ENCODE measurements at regions not wholly inside any gene's neighbourhood (a gene's known extent, or its start where the extent isn't known, plus 50 kb on each side); places are given as distances from the start of the nearest gene placed in this dataset.
A peak's percentile ranks its signal among the peaks of the same experiment; 100 is the strongest.

DNA sequence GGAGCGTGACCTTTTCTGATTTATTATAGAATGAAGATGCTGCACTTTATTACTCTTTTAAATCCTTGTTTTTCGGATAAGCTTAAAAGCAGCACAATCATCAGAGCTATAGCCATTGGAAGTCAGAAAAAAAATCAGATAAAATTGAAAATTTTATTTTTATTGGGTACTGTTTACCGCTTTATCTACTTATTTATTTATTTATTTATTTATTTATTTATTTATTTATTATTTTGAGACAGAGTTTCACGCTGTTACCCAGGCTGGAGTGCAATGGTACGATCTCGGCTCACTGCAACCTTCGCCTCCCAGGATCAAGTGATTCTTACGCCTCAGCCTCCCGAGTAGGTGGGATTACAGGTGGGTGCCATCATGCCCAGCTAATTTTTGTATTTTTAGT, 83.1 kb upstream of the CHRM3 start:
- 94 to 98% (median 97%) methylated on average over 9 of the region's 9 CpGs for WGBS, 4 donors
- intact Hi-C loops (cut with DNase I): no loop called here
- Histone ChIP-seq H3K27me3 (no peaks in the 10 kb centered on the region), H3K27ac (no peak overlapping the region), H3K36me3 (replicated peaks in 1 of 2) (no peaks in the 10 kb centered on the region), H3K9me3 (replicated peaks in 1 of 3) (no peaks in the 10 kb centered on the region), H3K4me3 (no peak overlapping the region), H3K4me1 (replicated peaks in 1 of 2) (no peaks in the 10 kb centered on the region)
- DNase-seq: no peak
- TF ChIP-seq POLR2A (IDR thresholded peaks at IDR 0.05): no peak
- TF ChIP-seq, protein P1, sequence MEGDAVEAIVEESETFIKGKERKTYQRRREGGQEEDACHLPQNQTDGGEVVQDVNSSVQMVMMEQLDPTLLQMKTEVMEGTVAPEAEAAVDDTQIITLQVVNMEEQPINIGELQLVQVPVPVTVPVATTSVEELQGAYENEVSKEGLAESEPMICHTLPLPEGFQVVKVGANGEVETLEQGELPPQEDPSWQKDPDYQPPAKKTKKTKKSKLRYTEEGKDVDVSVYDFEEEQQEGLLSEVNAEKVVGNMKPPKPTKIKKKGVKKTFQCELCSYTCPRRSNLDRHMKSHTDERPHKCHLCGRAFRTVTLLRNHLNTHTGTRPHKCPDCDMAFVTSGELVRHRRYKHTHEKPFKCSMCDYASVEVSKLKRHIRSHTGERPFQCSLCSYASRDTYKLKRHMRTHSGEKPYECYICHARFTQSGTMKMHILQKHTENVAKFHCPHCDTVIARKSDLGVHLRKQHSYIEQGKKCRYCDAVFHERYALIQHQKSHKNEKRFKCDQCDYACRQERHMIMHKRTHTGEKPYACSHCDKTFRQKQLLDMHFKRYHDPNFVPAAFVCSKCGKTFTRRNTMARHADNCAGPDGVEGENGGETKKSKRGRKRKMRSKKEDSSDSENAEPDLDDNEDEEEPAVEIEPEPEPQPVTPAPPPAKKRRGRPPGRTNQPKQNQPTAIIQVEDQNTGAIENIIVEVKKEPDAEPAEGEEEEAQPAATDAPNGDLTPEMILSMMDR (IDR thresholded peaks at IDR 0.05): no peak

DNA sequence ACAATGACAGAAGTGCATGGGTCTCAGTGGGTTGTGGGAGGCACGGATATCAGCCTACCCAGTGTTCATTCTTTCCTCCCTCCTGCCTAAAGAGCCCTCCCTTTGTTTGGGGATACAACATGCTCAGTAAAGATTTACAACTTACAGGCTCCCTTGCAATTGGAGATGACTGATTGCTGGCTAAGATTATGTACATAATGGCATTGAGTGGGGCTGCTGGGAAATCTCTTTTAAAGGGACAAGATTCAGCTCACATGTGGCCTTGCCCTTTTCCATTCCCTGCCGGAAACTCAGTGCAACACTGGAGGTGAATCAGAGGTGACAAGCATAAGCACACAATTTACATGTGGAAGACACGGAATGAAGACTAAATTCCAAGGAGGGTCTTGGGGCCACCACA, 83.7 kb upstream of the CHRM3 start:
- H3K4me3 ChIP-seq: no peak overlapping the region
- H3K9me3 ChIP-seq (replicated peaks in 1 of 3): no peaks in the 10 kb centered on the region
- no peak for TF ChIP-seq POLR2A (IDR thresholded peaks at IDR 0.05)
- H3K27me3 ChIP-seq: no peaks in the 10 kb centered on the region
- peak in 3 of 7 donors; percentile 5 to 32 (median 19) for DNase-seq
- H3K27ac ChIP-seq: no peak overlapping the region
- 39 to 54% (median 51%) methylated on average over 3 of the region's 3 CpGs for WGBS, 4 donors
- intact Hi-C loops (cut with DNase I): no loop called here
- no peaks in the 10 kb centered on the region for H3K4me1 ChIP-seq (replicated peaks in 1 of 2)
- H3K36me3 ChIP-seq (replicated peaks in 1 of 2): no peaks in the 10 kb centered on the region

DNA sequence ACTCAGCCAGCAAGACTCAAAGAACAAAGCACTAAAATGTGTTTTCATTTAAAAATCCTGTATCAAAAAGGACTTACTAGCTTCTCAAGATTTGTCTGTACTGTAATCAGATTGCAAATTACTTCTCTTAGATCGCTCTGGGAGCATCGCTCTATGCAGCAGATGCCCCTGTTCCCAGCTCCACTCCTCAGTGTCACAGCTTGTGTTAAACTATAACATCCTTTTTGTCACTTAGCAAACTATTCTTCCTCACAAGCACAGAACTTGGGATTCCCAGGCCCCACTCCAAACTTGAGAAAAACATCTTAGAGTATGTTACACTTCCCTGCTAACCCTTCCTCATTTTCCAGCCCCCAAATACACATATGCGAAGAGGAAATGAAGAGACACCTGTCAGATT, 85.1 kb upstream of the CHRM3 start:
- Histone ChIP-seq H3K27ac (no peak overlapping the region), H3K36me3 (replicated peaks in 1 of 2) (no peaks in the 10 kb centered on the region), H3K27me3 (no peaks in the 10 kb centered on the region), H3K9me3 (replicated peaks in 1 of 3) (no peaks in the 10 kb centered on the region), H3K4me3 (no peak overlapping the region), H3K4me1 (replicated peaks in 1 of 2) (no peaks in the 10 kb centered on the region)
- WGBS, 4 donors: 90 to 93% (median 92%) methylated on average over 3 of the region's 3 CpGs
- no peak for TF ChIP-seq POLR2A (IDR thresholded peaks at IDR 0.05)
- TF ChIP-seq, protein P1 (IDR thresholded peaks at IDR 0.05): no peak
- intact Hi-C loops (cut with DNase I): no loop called here
- DNase-seq: no peak

DNA sequence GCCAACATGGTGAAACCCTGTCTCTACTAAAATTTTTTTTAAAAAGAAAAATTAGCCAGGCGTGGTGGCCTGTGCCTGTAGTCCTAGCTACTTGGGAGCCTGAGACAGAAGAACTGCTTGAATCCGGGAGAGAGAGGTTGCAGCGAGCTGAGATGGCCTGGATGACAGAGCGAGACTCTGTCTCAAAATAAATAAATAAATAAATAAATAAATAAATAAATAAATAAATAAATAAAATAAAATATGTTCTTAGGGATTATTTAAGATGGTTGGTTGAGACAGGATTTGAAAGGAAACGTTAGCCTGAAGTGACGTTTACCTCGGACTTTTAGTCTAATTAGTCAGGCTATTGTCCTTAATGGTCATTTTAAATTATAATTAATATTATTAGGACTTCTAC, 88.5 kb upstream of the CHRM3 start:
- Histone ChIP-seq H3K4me1 (replicated peaks in 1 of 2) (no peaks in the 10 kb centered on the region), H3K9me3 (replicated peaks in 1 of 3) (no peaks in the 10 kb centered on the region), H3K4me3 (no peak overlapping the region), H3K27ac (no peak overlapping the region), H3K27me3 (no peaks in the 10 kb centered on the region), H3K36me3 (replicated peaks in 1 of 2) (no peaks in the 10 kb centered on the region)
- 90 to 95% (median 94%) methylated on average over 7 of the region's 7 CpGs for WGBS, 4 donors
- intact Hi-C loops (cut with DNase I): no loop called here
- no peak for DNase-seq
- no peak for TF ChIP-seq POLR2A (IDR thresholded peaks at IDR 0.05)
- TF ChIP-seq, protein P1 (IDR thresholded peaks at IDR 0.05): no peak

DNA sequence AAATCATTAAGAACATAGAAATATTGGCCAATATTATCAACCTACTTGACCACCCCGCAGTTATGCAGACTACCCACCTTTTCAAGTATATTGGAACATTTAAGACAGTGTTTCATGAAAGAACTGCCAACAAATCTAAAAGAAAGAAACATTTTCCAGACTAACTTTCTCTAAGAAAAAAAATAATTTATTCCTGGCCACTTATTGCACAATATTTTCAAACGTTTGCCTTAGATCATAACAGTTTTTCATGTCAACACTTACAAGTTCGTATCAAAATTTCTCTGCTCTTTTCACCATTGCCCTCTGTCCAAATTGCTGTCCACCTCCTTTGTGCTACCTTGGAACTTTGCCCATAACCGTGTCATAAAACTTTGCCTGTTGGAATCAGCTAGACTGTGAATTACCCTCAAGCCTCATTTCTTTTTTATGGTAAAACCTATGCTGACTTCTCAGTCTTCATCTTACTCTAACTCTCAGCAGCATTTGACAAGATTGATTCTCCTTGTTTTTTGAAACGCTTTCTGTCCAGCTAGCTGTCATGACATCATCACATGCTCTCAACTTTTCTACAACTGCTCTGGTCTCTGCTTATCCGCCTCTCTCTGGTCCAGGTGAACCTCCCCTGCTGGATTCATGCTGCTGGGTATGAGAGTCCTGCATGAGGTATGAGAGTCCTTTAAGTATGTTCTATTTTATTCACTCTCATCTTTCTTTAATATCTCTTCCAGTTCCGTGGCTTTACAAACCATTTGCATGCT, 92.8 kb upstream of the CHRM3 start:
- intact Hi-C loops (cut with DNase I): no loop called here

More for the DNA sequence above, 92.8 kb upstream of the CHRM3 start:
- WGBS, 4 donors: 49 to 52% (median 51%) methylated on average over 7 of the region's 7 CpGs
- H3K9me3 ChIP-seq (replicated peaks in 1 of 3): no peaks in the 10 kb centered on the region
- no peaks in the 10 kb centered on the region for H3K4me1 ChIP-seq (replicated peaks in 1 of 2)
- DNase-seq: no peak
- no peaks in the 10 kb centered on the region for H3K27me3 ChIP-seq
- no peaks in the 10 kb centered on the region for H3K36me3 ChIP-seq (replicated peaks in 1 of 2)
- H3K27ac ChIP-seq: no peak overlapping the region
- H3K4me3 ChIP-seq: no peak overlapping the region
- no peak for TF ChIP-seq POLR2A (IDR thresholded peaks at IDR 0.05)
- TF ChIP-seq, protein P1 (IDR thresholded peaks at IDR 0.05): no peak

Data from adrenal gland (tissue), 9 donors.